Aorta (tissue), 5 donors: ENCODE measurements at regions not wholly inside any gene's neighbourhood (a gene's known extent, or its start where the extent isn't known, plus 50 kb on each side); places are given as distances from the start of the nearest gene placed in this dataset.

ENCODE experiments used
- ATAC-seq: fragments of 200-7000 bp; cut with Tn5 transposase; one replicate; pipeline ENCODE4 v1.9.1; 2022; ENCODE audit warnings: moderate library complexity; ENCODE audit not compliant: low FRiP score
- DNase-seq, 2 donors: peaks; one replicate each; pipeline ENCODE4 v3.0.0-alpha.2; 2020
- H3K27ac ChIP-seq, 2 donors: one replicate each; pipeline ENCODE4 v1.5.1; 2013; ENCODE audit warnings: low read length in 2 of 2, mild to moderate bottlenecking in 2 of 2, moderate library complexity in 2 of 2, control low read depth in 1 of 2, inconsistent platforms in 1 of 2, low read depth in 1 of 2
- H3K27me3 ChIP-seq, 2 donors: one replicate each; pipeline ENCODE4 v1.6.1; 2013; ENCODE audit warnings: control low read depth in 1 of 2, low read length in 1 of 2, mild to moderate bottlenecking in 1 of 2, moderate library complexity in 1 of 2; ENCODE audit not compliant: insufficient read depth in 2 of 2, control insufficient read depth in 1 of 2
- H3K36me3 ChIP-seq, 2 donors: one replicate each; pipeline ENCODE4 v1.6.1; 2013; ENCODE audit warnings: control low read depth in 1 of 2, low read length in 1 of 2, mild to moderate bottlenecking in 1 of 2; ENCODE audit not compliant: insufficient read depth in 2 of 2, control insufficient read depth in 1 of 2
- H3K4me1 ChIP-seq, 2 donors: one replicate each; pipeline ENCODE4 v1.6.1; 2013; ENCODE audit warnings: low read length in 2 of 2, control low read depth in 1 of 2, mild to moderate bottlenecking in 1 of 2, moderate library complexity in 1 of 2; ENCODE audit not compliant: insufficient read depth in 2 of 2, control insufficient read depth in 1 of 2
- H3K4me3 ChIP-seq, 2 donors: one replicate each; pipeline ENCODE4 v1.5.1; 2013; ENCODE audit warnings: low read length in 2 of 2, control low read depth in 1 of 2, mild to moderate bottlenecking in 1 of 2
- H3K9me3 ChIP-seq: one replicate; pipeline ENCODE4 v1.6.1; 2013; ENCODE audit warnings: mild to moderate bottlenecking, low read length; ENCODE audit not compliant: control insufficient read depth
- WGBS, 2 donors: extraction: QIAGEN DNeasy Blood & Tissue Kit; methylation state at CpG; one replicate each; pipeline ENCODE4 v1.1.7; 2013; 5-methylcytosine and 5-hydroxymethylcytosine counted together
- intact Hi-C, 2 donors: fragments of 100-400 bp; cut with DNase I; formaldehyde crosslinking; loops; one replicate each; pipeline versions ENCODE4 v1.14.2 to v1.15.0; 2022
- donor health status: healthy with polysubstance abuse.
- donor health status: Bipolar disorder and iron deficiency.
- donor health status: DM: no; HTN: no; CAD: no.
- donor health status: DM: no; HTN: no; CAD: no.
- donor health status: DM: yes; HTN: yes; CAD: no.

DNA sequence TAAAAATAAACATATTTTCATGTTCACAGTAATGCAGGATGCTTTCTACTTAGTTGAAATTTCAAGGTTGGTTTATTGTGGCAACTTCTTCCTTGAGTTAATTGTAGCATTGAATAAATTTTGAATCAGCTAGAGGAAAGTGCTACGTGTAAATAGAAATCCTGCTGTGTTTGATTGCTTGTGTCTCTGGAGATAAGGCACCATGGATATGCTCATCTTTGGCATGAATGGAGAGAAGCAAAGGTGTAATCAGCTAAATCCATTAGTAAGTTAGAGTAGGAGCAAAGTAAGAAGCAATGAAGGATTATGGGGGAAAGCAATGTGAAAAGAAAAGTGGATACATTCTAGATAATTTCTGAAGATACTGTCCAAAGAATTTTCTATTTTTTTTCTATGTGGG lies 331.1 kb downstream of the PTPRC start:
- no peak overlapping the region for H3K27ac ChIP-seq
- ATAC-seq: no peak
- DNase-seq: no peak
- H3K36me3 ChIP-seq: no peaks in the 10 kb centered on the region
- H3K9me3 ChIP-seq: no peaks in the 10 kb centered on the region
- H3K27me3 ChIP-seq: no peaks in the 10 kb centered on the region
- H3K4me3 ChIP-seq: no peak overlapping the region
- no peaks in the 10 kb centered on the region for H3K4me1 ChIP-seq
- whole genome bisulfite sequencing, 2 donors: 87 to 89% methylated on average over 1 of the region's 1 CpG
- intact Hi-C loops: no loop called here

DNA sequence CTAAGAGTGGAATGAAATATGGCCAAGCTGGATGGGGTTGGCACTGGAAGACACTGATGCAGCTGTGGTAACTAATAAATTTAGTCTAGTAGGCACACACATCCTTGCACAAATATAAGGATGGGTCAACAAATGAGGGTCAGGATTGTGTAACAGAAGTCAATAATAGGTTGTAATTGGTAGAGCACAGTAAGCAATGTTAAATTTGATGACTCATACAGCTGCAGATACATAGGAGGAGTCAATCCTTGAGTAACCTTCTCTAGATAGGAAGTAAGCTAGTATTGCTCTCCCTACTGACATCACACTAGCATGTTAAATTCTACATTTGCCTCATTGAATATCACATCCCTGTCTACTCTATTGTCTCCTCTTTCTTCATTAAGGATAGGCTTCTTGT lies 332.1 kb downstream of the PTPRC start:
- ATAC-seq: no peak
- Histone ChIP-seq H3K9me3 (no peaks in the 10 kb centered on the region), H3K27me3 (no peaks in the 10 kb centered on the region), H3K27ac (no peak overlapping the region), H3K4me1 (no peaks in the 10 kb centered on the region), H3K4me3 (no peak overlapping the region), H3K36me3 (no peaks in the 10 kb centered on the region)
- intact Hi-C loops: no loop called here
- DNase-seq: no peak

- intact Hi-C loops: no loop called here
- Histone ChIP-seq H3K36me3 (no peaks in the 10 kb centered on the region), H3K27ac (no peak overlapping the region), H3K27me3 (no peaks in the 10 kb centered on the region), H3K9me3 (no peaks in the 10 kb centered on the region), H3K4me1 (no peaks in the 10 kb centered on the region), H3K4me3 (no peak overlapping the region)
- no peak for DNase-seq
- ATAC-seq: no peak
- WGBS, 2 donors: 91 to 97% methylated on average over 1 of the region's 1 CpG
These were observed 339.1 kb downstream of the PTPRC start for GRCh38 chr1:198977909-198978308.

- DNase-seq: no peak
- no peak for ATAC-seq
- H3K9me3 ChIP-seq: peaks cover 1% of the 10 kb centered on the region
- intact Hi-C loops: no loop called here
- no peaks in the 10 kb centered on the region for H3K4me1 ChIP-seq
- H3K27me3 ChIP-seq: no peaks in the 10 kb centered on the region
- no peak overlapping the region for H3K27ac ChIP-seq
- H3K4me3 ChIP-seq: no peak overlapping the region
- H3K36me3 ChIP-seq: no peaks in the 10 kb centered on the region
- 15 to 22% methylated on average over 1 of the region's 1 CpG for WGBS, 2 donors
These were observed 339.7 kb downstream of the PTPRC start for GRCh38 chr1:198978523-198978922.

DNA sequence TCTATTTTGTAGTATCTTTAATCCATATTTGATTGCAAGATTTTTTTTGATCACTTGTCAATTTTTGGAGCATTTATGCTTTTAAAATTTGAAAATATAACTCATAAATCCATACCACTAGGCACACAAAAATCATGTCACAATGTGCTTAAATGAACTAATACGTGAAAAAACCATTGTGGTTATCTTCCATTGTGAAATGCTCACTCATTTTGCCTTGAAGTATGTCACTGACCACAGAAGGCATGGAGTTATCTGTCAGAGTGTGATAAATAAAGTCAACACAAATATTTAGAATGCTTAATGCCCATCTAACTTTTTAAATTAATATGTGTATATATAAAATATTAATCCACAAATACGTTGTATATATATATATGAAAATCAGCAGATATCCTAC lies 347.2 kb downstream of the PTPRC start:
- H3K36me3 ChIP-seq: no peaks in the 10 kb centered on the region
- H3K4me1 ChIP-seq: no peaks in the 10 kb centered on the region
- ATAC-seq (no peak), DNase-seq (no peak)
- intact Hi-C loops: no loop called here
- peaks cover 1% of the 10 kb centered on the region for H3K9me3 ChIP-seq
- no peak overlapping the region for H3K27ac ChIP-seq
- WGBS, 2 donors: 94% methylated on average over 2 of the region's 2 CpGs
- no peak overlapping the region for H3K4me3 ChIP-seq
- no peaks in the 10 kb centered on the region for H3K27me3 ChIP-seq

DNA sequence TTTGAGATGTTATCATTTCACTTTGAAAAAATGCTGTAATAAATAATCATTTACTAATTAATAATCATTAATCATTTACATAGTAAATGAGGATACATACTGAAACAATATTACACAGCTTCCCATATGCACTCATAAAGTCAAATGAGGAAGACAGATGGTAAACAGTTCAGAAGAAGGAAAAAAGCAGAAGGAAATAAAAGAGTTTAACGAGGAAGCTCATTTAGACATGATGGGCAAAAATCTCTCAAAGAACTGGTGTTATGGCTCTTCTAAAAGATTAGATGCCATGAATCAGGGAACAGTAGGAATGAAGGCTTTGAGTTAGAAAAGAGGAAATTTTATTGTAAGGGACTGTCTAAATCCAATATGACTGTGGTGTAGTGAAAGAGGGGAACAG lies 347.6 kb downstream of the PTPRC start:
- H3K36me3 ChIP-seq: no peaks in the 10 kb centered on the region

GRCh38 chr1:199002661-199003060 lies 363.8 kb downstream of the PTPRC start:
- no peak for DNase-seq
- no peak for ATAC-seq
- H3K4me1 ChIP-seq: no peaks in the 10 kb centered on the region
- H3K27ac ChIP-seq: no peak overlapping the region
- H3K4me3 ChIP-seq: no peak overlapping the region
- H3K36me3 ChIP-seq: no peaks in the 10 kb centered on the region
- H3K27me3 ChIP-seq: no peaks in the 10 kb centered on the region
- no peaks in the 10 kb centered on the region for H3K9me3 ChIP-seq
- intact Hi-C loops: no loop called here

More for the DNA sequence above, 347.6 kb downstream of the PTPRC start:
- ATAC-seq (no peak), DNase-seq (no peak)
- Histone ChIP-seq H3K9me3 (peaks cover 1% of the 10 kb centered on the region), H3K4me1 (no peaks in the 10 kb centered on the region), H3K27ac (no peak overlapping the region), H3K27me3 (no peaks in the 10 kb centered on the region), H3K4me3 (no peak overlapping the region)
- WGBS, 2 donors: 90 to 93% methylated on average over 1 of the region's 1 CpG
- intact Hi-C loops: no loop called here

GRCh38 chr1:199007423-199007822 lies 368.6 kb downstream of the PTPRC start:
- Histone ChIP-seq H3K4me3 (no peak overlapping the region), H3K4me1 (no peaks in the 10 kb centered on the region), H3K27me3 (no peaks in the 10 kb centered on the region), H3K27ac (no peak overlapping the region), H3K9me3 (no peaks in the 10 kb centered on the region), H3K36me3 (no peaks in the 10 kb centered on the region)
- ATAC-seq: no peak
- intact Hi-C loops: no loop called here
- 92 to 96% methylated on average over 2 of the region's 2 CpGs for WGBS, 2 donors
- no peak for DNase-seq

DNA sequence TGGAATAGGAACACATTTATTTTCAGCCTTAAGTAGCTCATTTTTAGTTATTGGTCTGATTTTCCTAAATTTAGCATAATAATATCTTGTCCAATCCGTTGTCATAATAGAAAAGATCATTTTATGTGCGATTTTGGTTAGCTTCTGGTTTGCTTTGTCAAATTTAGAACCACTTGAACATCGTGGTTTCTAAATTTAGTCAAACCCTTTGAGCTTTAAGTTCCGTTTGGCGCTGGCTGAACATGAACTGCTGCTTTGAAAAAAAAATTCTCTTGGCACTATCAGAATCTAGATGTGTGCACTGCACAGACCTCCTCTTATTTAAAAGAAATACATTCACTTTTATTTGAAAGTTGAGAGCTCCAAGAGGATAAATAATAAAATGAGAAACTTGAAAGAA lies 370.6 kb downstream of the PTPRC start:
- 5 to 6% methylated on average over 5 of the region's 5 CpGs for WGBS, 2 donors
- Histone ChIP-seq H3K4me1 (no peaks in the 10 kb centered on the region), H3K36me3 (no peaks in the 10 kb centered on the region), H3K27ac (no peak overlapping the region), H3K4me3 (no peak overlapping the region), H3K9me3 (no peaks in the 10 kb centered on the region), H3K27me3 (no peaks in the 10 kb centered on the region)
- intact Hi-C loops: no loop called here
- DNase-seq (no peak), ATAC-seq (no peak)
